HEK293T (cell line): ENCODE measurements at regions not wholly inside any gene's neighbourhood (a gene's known extent, or its start where the extent isn't known, plus 50 kb on each side); places are given as distances from the start of the nearest gene placed in this dataset.

Experiments
- ARNT ChIP-seq: fragments of 450-650 bp; IDR thresholded peaks from 2 replicates; pipeline ENCODE4 v1.6.1; 2017; ENCODE audit warnings: mild to moderate bottlenecking
- CTBP1 ChIP-seq: fragments of 450-650 bp; IDR thresholded peaks from 2 replicates; pipeline ENCODE4 v1.6.1; 2016; ENCODE audit warnings: borderline replicate concordance
- ELF4 ChIP-seq: fragments of 450-650 bp; IDR thresholded peaks from 2 replicates; pipeline ENCODE4 v1.6.1; 2017; ENCODE audit warnings: antibody characterized with exemption
- HDGF ChIP-seq: fragments of 450-650 bp; IDR thresholded peaks from 2 replicates; pipeline ENCODE4 v1.6.1; 2017; ENCODE audit warnings: antibody characterized with exemption, borderline replicate concordance
- L3MBTL2 ChIP-seq: fragments of 450-650 bp; conservative IDR thresholded peaks from 2 replicates; pipeline ENCODE4 v1.6.1; 2016; ENCODE audit warnings: mild to moderate bottlenecking
- NFRKB ChIP-seq: fragments of 450-650 bp; IDR thresholded peaks from 2 replicates; pipeline ENCODE4 v1.6.1; 2016; ENCODE audit warnings: mild to moderate bottlenecking, moderate library complexity
- SP1 ChIP-seq: fragments of 450-650 bp; IDR thresholded peaks from 2 replicates; pipeline ENCODE4 v1.6.1; 2017

- TF ChIP-seq SP1 (no peak), CTBP1 (no peak), HDGF (no peak), ARNT (no peak), NFRKB (no peak), L3MBTL2 (no peak), ELF4 (no peak)
Observed at GRCh38 chr2:105560157-105560556, 161.3 kb upstream of the FHL2 start.
